ENCODE measurements at regions not wholly inside any gene's neighbourhood (a gene's known extent, or its start where the extent isn't known, plus 50 kb on each side); places are given as distances from the start of the nearest gene placed in this dataset.
"Not testable (repeated sequence)": the region's sequence is repeated elsewhere in the genome, so short reads cannot be mapped to it uniquely, and the experiment has no call there.

- DNase-seq (ENCODE audit: low spot score) = no peak
- in situ Hi-C loops (cut with HindIII; ENCODE audit: low sequenced_read_pairs) = no loop called here
Observed at GRCh38 chr2:60359569-60359968, 193.9 kb downstream of the BCL11A start.

- DNase-seq (ENCODE audit: low spot score) = no peak
- in situ Hi-C loops (cut with HindIII; ENCODE audit: low sequenced_read_pairs) = no loop called here
Observed at GRCh38 chr2:60358476-60358875, 195.0 kb downstream of the BCL11A start.

GRCh38 chr2:60357996-60358395 lies 195.5 kb downstream of the BCL11A start:
- in situ Hi-C loops (cut with HindIII; ENCODE audit: low sequenced_read_pairs) = no loop called here
- DNase-seq (ENCODE audit: low spot score) = no peak

GRCh38 chr2:60356346-60356745 lies 197.1 kb downstream of the BCL11A start:
- no peak for DNase-seq (ENCODE audit: low spot score)
- in situ Hi-C loops (cut with HindIII; ENCODE audit: low sequenced_read_pairs) = no loop called here

- in situ Hi-C loops (cut with HindIII; ENCODE audit: low sequenced_read_pairs) = no loop called here
- DNase-seq (ENCODE audit: low spot score) = no peak
Observed at GRCh38 chr2:60355849-60356261, 197.6 kb downstream of the BCL11A start.

- DNase-seq (ENCODE audit: low spot score) = no peak
- in situ Hi-C loops (cut with HindIII; ENCODE audit: low sequenced_read_pairs) = no loop called here
Observed at GRCh38 chr2:60354713-60355112, 198.7 kb downstream of the BCL11A start.

- DNase-seq (ENCODE audit: low spot score) = no peak
- in situ Hi-C loops (cut with HindIII; ENCODE audit: low sequenced_read_pairs) = no loop called here
Observed at GRCh38 chr2:60353863-60354262, 199.6 kb downstream of the BCL11A start.

- no peak for DNase-seq (ENCODE audit: low spot score)
- in situ Hi-C loops (cut with HindIII; ENCODE audit: low sequenced_read_pairs) = no loop called here
Observed at GRCh38 chr2:60353406-60353800, 200.1 kb downstream of the BCL11A start.

- in situ Hi-C loops (cut with HindIII; ENCODE audit: low sequenced_read_pairs) = no loop called here
- no peak for DNase-seq (ENCODE audit: low spot score)
Observed at GRCh38 chr2:60352491-60353405, 200.7 kb downstream of the BCL11A start.

- no peak for DNase-seq (ENCODE audit: low spot score)
- in situ Hi-C loops (cut with HindIII; ENCODE audit: low sequenced_read_pairs) = no loop called here
Observed at GRCh38 chr2:60351802-60352201, 201.7 kb downstream of the BCL11A start.

- DNase-seq (ENCODE audit: low spot score) = no peak
- in situ Hi-C loops (cut with HindIII; ENCODE audit: low sequenced_read_pairs) = no loop called here
Observed at GRCh38 chr2:60351321-60351720, 202.1 kb downstream of the BCL11A start.

- no peak for DNase-seq (ENCODE audit: low spot score)
- in situ Hi-C loops (cut with HindIII; ENCODE audit: low sequenced_read_pairs) = no loop called here
Observed at GRCh38 chr2:60350791-60351190, 202.7 kb downstream of the BCL11A start.

GRCh38 chr2:60347781-60348180 lies 205.7 kb downstream of the BCL11A start:
- DNase-seq (ENCODE audit: low spot score) = no peak
- in situ Hi-C loops (cut with HindIII; ENCODE audit: low sequenced_read_pairs) = no loop called here

- in situ Hi-C loops (cut with HindIII; ENCODE audit: low sequenced_read_pairs); DNase-seq (ENCODE audit: low spot score): not testable (repeated sequence)
Observed at GRCh38 chr2:60342491-60342890, 211.0 kb downstream of the BCL11A start.

- no peak for DNase-seq (ENCODE audit: low spot score)
- in situ Hi-C loops (cut with HindIII; ENCODE audit: low sequenced_read_pairs) = no loop called here
Observed at GRCh38 chr2:60341151-60341550, 212.3 kb downstream of the BCL11A start.

- in situ Hi-C loops (cut with HindIII; ENCODE audit: low sequenced_read_pairs) = no loop called here
- DNase-seq (ENCODE audit: low spot score) = no peak
Observed at GRCh38 chr2:60339286-60339685, 214.2 kb downstream of the BCL11A start.

GRCh38 chr2:60337142-60337497 lies 216.3 kb downstream of the BCL11A start:
- in situ Hi-C loops (cut with HindIII; ENCODE audit: low sequenced_read_pairs) = no loop called here
- no peak for DNase-seq (ENCODE audit: low spot score)

- in situ Hi-C loops (cut with HindIII; ENCODE audit: low sequenced_read_pairs) = no loop called here
- no peak for DNase-seq (ENCODE audit: low spot score)
Observed at GRCh38 chr2:60336442-60337141, 216.9 kb downstream of the BCL11A start.

GRCh38 chr2:60335533-60336237 lies 217.8 kb downstream of the BCL11A start:
- in situ Hi-C loops (cut with HindIII; ENCODE audit: low sequenced_read_pairs) = no loop called here
- DNase-seq (ENCODE audit: low spot score) = no peak

GRCh38 chr2:60334610-60335009 lies 218.8 kb downstream of the BCL11A start:
- no peak for DNase-seq (ENCODE audit: low spot score)
- in situ Hi-C loops (cut with HindIII; ENCODE audit: low sequenced_read_pairs) = no loop called here
